Body of pancreas (tissue), 4 donors: ENCODE measurements at regions not wholly inside any gene's neighbourhood (a gene's known extent, or its start where the extent isn't known, plus 50 kb on each side); places are given as distances from the start of the nearest gene placed in this dataset.

Experiments used
- POLR2A ChIP-seq, 3 donors: fragments of 450-650 bp; IDR thresholded peaks; one replicate each; pipeline ENCODE4 v1.6.1; 2016; ENCODE audit warnings: antibody characterized with exemption in 3 of 3, mild to moderate bottlenecking in 2 of 3
- TF ChIP-seq, protein P1 (sequence below), 7 experiments: fragments of 450-650 bp in 4 of 7; fragments of 200-600 bp in 3 of 7; sonication (generic) in 3 of 7; IDR thresholded peaks; one replicate each; pipeline ENCODE4 v1.5.1; 2016 to 2019; ENCODE audit warnings: antibody characterized with exemption in 7 of 7

DNA sequence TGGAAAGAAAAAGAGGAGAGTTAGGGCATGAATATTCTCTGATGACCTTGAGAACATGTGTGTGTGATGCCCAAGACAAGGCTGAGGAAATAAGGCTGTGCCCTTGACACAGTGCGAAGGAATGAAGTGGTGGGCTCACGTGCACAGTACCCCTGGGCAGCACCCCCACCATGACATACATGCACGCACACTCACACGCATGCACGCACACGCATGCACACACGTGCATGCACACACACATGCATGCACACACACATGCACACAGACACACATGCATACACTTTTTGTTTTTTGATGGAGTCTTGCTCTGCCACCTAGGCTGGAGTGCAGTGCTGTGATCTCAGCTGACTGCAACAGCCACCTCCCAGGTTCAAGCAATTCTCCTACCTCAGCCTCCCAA, 118.1 kb downstream of the GATA3 start:
- TF ChIP-seq POLR2A (IDR thresholded peaks at IDR 0.05): no peak
- TF ChIP-seq, protein P1, sequence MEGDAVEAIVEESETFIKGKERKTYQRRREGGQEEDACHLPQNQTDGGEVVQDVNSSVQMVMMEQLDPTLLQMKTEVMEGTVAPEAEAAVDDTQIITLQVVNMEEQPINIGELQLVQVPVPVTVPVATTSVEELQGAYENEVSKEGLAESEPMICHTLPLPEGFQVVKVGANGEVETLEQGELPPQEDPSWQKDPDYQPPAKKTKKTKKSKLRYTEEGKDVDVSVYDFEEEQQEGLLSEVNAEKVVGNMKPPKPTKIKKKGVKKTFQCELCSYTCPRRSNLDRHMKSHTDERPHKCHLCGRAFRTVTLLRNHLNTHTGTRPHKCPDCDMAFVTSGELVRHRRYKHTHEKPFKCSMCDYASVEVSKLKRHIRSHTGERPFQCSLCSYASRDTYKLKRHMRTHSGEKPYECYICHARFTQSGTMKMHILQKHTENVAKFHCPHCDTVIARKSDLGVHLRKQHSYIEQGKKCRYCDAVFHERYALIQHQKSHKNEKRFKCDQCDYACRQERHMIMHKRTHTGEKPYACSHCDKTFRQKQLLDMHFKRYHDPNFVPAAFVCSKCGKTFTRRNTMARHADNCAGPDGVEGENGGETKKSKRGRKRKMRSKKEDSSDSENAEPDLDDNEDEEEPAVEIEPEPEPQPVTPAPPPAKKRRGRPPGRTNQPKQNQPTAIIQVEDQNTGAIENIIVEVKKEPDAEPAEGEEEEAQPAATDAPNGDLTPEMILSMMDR (IDR thresholded peaks at IDR 0.05): no peak
